ENCODE measurements at regions not wholly inside any gene's neighbourhood (a gene's known extent, or its start where the extent isn't known, plus 50 kb on each side); places are given as distances from the start of the nearest gene placed in this dataset.
A peak's percentile ranks its signal among the peaks of the same experiment; 100 is the strongest.

- peak in 1 of 2 donors; percentile 31 for ATAC-seq
- no peak for TF ChIP-seq CTCF (IDR thresholded peaks at IDR 0.05)
- H3K27me3 ChIP-seq (ENCODE audit: low read depth) = no peaks in the 10 kb centered on the region
- peaks cover 12% of the 10 kb centered on the region for H3K4me1 ChIP-seq
- H3K27ac ChIP-seq = no peak overlapping the region
- H3K4me3 ChIP-seq = no peak overlapping the region
- no peaks in the 10 kb centered on the region for H3K36me3 ChIP-seq
- no peak for DNase-seq
- intact Hi-C loops (cut with DNase I) = no loop called here
- no peaks in the 10 kb centered on the region for H3K9me3 ChIP-seq
Observed at GRCh38 chr2:204321910-204322751, 223.1 kb upstream of the PARD3B start.

GRCh38 chr2:204325468-204325867 is 219.8 kb upstream of the PARD3B start:
- Histone ChIP-seq H3K36me3 (no peaks in the 10 kb centered on the region), H3K27me3 (ENCODE audit: low read depth) (no peaks in the 10 kb centered on the region), H3K9me3 (no peaks in the 10 kb centered on the region), H3K4me3 (no peak overlapping the region), H3K27ac (no peak overlapping the region), H3K4me1 (peaks cover 12% of the 10 kb centered on the region)
- DNase-seq = no peak
- intact Hi-C loops (cut with DNase I) = no loop called here
- peak; percentile 88 to 90 for ATAC-seq
- TF ChIP-seq CTCF (IDR thresholded peaks at IDR 0.05) = peak; percentile 89

- H3K27ac ChIP-seq = no peak overlapping the region
- DNase-seq = no peak
- H3K9me3 ChIP-seq = no peaks in the 10 kb centered on the region
- H3K36me3 ChIP-seq = no peaks in the 10 kb centered on the region
- H3K27me3 ChIP-seq (ENCODE audit: low read depth) = no peaks in the 10 kb centered on the region
- TF ChIP-seq CTCF (IDR thresholded peaks at IDR 0.05) = no peak
- ATAC-seq = no peak
- no peak overlapping the region for H3K4me3 ChIP-seq
- peaks cover 6% of the 10 kb centered on the region for H3K4me1 ChIP-seq
- intact Hi-C loops (cut with DNase I) = no loop called here
Observed at GRCh38 chr2:204328373-204328772, 216.9 kb upstream of the PARD3B start.

- Histone ChIP-seq H3K36me3 (no peaks in the 10 kb centered on the region), H3K27ac (no peak overlapping the region), H3K9me3 (no peaks in the 10 kb centered on the region), H3K4me3 (no peak overlapping the region), H3K27me3 (ENCODE audit: low read depth) (no peaks in the 10 kb centered on the region), H3K4me1 (peaks cover 6% of the 10 kb centered on the region)
- DNase-seq = no peak
- TF ChIP-seq CTCF (IDR thresholded peaks at IDR 0.05) = no peak
- ATAC-seq = no peak
- intact Hi-C loops (cut with DNase I) = no loop called here
Observed at GRCh38 chr2:204329016-204329415, 216.3 kb upstream of the PARD3B start.

- DNase-seq = no peak
- ATAC-seq = no peak
- no peak overlapping the region for H3K27ac ChIP-seq
- peaks cover 6% of the 10 kb centered on the region for H3K4me1 ChIP-seq
- no peak overlapping the region for H3K4me3 ChIP-seq
- intact Hi-C loops (cut with DNase I) = no loop called here
- no peaks in the 10 kb centered on the region for H3K27me3 ChIP-seq (ENCODE audit: low read depth)
- no peaks in the 10 kb centered on the region for H3K36me3 ChIP-seq
- no peaks in the 10 kb centered on the region for H3K9me3 ChIP-seq
- no peak for TF ChIP-seq CTCF (IDR thresholded peaks at IDR 0.05)
Observed at GRCh38 chr2:204329532-204329931, 215.7 kb upstream of the PARD3B start.
